OCI-LY7 (cell line): ENCODE measurements at regions not wholly inside any gene's neighbourhood (a gene's known extent, or its start where the extent isn't known, plus 50 kb on each side); places are given as distances from the start of the nearest gene placed in this dataset.

Experiments
- EZH2phosphoT487 ChIP-seq: fragments of 200-600 bp; sonication (generic); IDR thresholded peaks from 2 replicates; pipeline ENCODE4 v1.6.1; 2018; ENCODE audit warnings: low read depth, borderline replicate concordance, mild to moderate bottlenecking, mixed run types, antibody characterized with exemption, low read length, moderate library complexity, mixed read lengths
- TF ChIP-seq, protein P1 (sequence below): fragments of 200-600 bp; sonication (generic); conservative IDR thresholded peaks from 2 replicates; pipeline ENCODE4 v1.5.1; 2014; ENCODE audit warnings: mild to moderate bottlenecking, antibody characterized with exemption, low read length, moderate library complexity, mixed read lengths

DNA sequence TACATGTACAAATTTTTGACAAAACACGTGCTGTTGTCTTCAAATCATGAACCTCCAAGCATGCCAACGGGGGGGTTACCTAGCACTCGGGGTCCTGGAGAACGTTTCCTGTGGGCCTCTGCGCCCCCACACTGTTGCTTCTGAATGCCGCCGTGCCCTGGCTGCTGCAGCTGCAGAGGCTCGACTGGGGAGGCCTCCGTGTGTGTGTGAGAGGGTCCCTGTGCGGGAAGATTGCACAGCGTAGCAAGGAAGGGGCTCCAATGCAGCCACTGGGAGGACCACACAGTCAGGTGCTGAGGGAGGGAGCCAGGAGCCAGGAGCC is 1322.2 kb downstream of the TBC1D22A start:
- TF ChIP-seq, protein P1, sequence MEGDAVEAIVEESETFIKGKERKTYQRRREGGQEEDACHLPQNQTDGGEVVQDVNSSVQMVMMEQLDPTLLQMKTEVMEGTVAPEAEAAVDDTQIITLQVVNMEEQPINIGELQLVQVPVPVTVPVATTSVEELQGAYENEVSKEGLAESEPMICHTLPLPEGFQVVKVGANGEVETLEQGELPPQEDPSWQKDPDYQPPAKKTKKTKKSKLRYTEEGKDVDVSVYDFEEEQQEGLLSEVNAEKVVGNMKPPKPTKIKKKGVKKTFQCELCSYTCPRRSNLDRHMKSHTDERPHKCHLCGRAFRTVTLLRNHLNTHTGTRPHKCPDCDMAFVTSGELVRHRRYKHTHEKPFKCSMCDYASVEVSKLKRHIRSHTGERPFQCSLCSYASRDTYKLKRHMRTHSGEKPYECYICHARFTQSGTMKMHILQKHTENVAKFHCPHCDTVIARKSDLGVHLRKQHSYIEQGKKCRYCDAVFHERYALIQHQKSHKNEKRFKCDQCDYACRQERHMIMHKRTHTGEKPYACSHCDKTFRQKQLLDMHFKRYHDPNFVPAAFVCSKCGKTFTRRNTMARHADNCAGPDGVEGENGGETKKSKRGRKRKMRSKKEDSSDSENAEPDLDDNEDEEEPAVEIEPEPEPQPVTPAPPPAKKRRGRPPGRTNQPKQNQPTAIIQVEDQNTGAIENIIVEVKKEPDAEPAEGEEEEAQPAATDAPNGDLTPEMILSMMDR: no peak
- TF ChIP-seq EZH2phosphoT487: no peak
